HG03354 (cell line): ENCODE measurements at regions not wholly inside any gene's neighbourhood (a gene's known extent, or its start where the extent isn't known, plus 50 kb on each side); places are given as distances from the start of the nearest gene placed in this dataset.

Experiments
- ATAC-seq: cut with Tn5 transposase; IDR thresholded peaks from one replicate; pipeline ENCODE4 v1.9.1; 2021; ENCODE audit warnings: mild to moderate bottlenecking; ENCODE audit not compliant: unreplicated experiment, poor library complexity, severe bottlenecking

DNA sequence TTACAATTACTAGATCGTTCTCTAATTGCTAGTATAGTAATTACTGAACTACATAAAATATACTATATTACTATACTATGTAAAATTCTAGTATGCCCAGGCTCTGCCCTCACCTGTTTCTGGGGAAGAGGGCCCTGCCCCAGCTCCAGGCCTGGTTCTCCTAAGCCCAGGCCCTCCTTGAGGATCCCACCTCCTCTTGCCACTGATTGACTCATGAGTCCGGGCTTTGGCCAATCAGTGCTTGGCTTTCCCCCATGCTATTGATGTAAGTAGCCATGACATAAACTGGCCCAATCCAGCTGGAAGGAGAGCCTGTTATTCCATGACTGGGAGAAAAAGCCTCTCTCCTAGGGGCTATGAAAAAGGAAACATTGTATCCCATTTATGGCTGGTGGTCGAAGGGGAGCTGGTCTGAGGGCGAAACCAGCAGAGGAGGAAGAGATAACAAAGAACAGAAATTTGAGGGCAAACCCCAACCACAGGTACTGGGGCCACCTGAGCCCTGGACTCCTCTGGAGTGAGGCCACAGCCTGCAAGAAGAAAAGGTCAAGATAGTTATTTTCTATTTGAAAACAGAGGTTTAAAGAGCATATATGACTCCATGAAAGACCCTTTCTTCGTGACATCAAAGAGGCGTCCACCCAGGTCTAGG lies 129.3 kb upstream of the CD93 start:
- no peak for ATAC-seq

DNA sequence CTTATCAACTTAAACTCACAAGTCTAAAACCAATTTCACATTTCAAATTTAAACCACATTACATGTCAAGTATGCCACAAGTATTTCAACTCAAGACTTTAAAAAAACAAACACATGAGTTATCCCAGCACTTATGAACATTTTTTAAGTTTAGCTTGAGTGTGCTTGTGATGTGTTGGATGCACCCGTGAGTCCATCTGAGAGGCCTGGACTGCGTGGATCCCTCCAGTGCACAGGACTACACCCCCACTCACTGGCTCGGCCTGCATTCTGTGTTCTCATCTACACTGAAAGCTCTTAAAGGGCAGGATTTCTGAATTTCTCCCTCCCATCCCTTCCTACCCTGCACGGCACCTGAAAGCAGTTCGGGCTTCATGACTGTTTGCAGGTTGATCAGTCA lies 128.8 kb upstream of the CD93 start:
- no peak for ATAC-seq

DNA sequence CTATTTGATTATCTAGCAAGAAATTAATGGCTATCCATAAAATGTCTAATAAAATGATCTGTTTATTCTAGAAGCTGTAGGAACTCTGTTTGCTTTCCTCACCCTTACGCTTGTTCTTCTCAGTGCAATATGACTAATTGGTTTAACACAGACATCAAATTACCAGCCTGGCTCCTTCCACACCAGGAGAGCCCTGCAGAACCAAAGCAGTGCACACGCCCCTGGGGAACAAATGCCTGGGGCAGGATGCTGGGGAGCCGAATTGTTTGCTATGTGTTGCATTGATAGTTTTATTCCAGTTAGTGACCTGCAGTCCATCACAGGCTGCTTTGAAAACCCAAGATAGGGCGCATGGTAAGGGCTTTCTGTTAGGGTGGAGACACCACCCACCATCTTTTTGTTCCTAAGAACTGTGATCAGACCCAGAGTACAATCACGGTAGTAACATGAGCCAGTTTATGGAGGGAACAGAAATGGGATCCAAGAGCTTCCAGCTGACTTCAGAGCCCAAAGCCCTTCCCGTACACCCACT lies 126.4 kb upstream of the CD93 start:
- no peak for ATAC-seq

DNA sequence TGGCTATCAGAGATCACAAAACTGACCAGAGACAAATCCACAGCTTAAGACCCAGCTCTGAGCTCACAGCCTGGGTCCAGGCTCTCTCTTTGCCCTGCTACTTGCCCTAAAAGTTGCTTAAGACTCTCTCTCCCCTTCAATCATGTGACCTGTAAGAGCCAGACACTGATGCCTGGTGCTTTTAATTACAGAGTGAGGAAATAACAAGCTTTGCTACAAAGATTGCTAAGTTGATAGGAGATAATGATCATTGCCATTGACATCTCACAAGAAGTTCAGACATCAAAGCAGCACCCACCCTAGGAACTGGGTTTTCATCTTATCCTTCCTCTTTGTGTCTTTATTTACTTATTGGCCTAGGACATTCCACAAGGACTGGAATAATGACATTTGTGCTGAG lies 125.9 kb upstream of the CD93 start:
- no peak for ATAC-seq

DNA sequence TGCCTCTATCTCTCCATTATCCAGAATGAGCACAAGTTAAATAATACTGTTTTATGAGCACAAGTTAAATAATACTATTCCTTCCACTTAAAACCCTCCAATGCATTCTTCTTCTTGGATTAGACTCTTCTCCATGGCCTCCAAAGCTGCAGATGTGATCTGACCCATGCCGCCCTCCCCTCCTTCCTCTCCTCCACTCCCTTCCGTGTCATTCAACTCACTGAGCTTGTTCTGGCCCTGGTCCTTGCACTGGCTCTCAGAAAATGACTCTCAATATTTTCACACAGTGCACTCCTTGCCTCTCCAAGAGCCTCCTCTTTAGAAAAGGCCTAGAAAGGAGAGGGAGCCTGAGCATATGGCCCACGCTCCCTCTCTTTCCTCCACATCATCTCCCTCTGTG lies 125.0 kb upstream of the CD93 start:
- no peak for ATAC-seq

DNA sequence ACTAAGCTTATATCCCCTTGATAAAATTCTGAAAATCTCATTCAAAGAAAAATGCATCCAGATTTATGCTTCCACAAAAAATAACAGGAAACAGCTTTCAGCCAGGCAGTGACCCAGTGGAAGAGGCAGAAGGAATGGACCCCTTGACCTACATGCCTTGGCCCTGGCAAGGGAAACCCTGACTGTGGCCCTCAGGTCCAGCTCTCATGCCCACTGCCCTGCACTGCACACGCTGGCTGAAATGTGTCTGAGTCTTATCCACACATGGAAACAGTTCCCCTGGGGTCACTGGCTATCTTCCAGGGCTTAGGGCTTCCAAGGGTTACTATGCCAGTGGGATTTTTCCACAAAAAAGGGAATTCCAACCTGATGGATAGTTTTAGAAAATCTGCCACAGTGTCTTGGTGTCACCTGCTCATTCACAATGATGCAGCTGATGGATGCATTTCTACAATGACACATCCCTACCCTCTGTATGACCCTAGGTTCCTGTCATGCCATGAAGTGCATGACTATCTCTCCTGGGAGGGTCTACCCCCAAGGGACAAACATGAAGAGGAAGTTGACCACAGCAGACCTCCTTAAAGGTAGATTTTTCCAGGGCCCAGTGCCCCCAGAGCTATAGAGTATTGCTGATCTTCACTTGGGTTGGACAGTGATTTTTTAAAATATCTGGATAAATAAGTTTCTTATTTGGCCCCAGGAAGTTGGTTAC lies 121.9 kb upstream of the CD93 start:
- ATAC-seq: no peak

DNA sequence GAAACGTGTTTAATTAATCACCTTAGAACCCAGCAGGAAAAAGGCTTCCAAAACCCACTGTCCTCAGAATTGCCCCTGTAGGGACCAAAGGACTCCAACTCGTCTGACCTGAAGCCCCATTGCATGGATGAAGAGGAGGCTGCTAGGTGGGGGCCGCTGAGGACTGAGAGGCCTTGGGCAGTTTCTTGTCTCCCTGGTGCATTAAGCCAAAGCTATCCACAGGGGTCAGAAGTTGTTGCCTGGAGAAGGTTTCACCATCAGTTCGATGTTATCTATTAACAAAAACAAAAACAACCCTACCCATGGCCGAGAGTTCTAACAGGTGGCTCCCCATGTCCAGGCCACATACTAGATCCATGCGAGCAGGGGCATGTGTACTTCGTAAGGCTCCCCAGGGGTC lies 120.9 kb upstream of the CD93 start:
- no peak for ATAC-seq

DNA sequence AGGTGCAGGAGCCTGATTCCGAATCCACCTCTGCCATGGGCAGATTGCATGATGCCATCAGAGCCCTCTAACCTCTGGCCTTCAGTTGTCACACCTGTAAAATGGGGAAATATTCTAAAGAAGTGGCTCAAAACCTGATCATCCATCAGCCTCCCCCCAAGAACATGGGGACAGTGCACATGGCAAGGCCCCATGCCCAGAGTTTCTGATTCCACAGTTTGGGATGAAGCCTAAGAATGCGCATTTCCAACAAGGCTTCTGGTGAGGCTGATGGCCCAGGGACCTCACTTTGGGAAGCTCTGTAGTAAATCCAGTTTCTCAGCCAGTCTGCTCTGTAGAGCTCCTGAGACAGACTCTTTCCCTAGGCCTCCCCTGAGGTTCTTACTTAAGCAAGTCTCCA lies 119.9 kb upstream of the CD93 start:
- ATAC-seq: no peak

DNA sequence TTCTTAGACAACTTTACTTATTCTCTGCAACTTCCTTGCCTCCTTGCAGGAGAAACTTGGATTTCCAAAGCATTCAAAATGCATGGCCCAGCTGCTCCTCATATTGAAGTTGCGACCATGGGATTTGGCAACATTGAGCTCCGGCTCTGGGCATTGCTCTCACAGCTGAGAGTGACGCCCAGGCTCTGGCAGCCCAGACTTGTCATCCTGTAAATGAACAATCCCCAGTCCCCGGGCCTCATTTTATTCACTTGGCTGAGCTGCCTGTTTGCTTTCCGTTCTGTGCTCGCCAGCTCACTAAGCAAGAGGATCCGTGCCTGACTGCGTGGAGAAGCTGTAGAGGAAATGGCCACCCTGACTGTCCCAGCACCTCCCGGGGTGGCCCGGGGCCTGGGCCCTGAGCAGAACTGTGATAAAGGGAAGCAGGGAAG lies 119.5 kb upstream of the CD93 start:
- ATAC-seq: no peak

DNA sequence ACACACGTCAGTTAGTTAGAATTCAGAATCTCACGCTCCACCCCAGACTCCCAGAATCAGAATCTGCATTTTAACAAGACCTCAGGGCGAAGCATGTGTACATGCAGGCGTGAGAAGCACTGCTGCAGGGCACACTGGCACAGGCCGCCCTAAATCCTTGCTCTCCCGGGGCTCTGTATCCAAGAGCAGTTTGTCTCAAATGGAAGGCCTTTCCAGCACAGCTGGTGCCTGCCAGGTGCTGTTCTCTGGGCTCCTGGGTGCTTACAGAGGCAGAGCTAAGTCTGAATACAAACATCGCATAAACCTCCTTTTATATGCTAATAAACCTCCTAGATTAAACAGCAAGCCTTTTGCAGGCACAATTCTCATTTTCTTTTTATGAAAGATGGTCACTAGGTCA lies 119.1 kb upstream of the CD93 start:
- ATAC-seq: no peak

DNA sequence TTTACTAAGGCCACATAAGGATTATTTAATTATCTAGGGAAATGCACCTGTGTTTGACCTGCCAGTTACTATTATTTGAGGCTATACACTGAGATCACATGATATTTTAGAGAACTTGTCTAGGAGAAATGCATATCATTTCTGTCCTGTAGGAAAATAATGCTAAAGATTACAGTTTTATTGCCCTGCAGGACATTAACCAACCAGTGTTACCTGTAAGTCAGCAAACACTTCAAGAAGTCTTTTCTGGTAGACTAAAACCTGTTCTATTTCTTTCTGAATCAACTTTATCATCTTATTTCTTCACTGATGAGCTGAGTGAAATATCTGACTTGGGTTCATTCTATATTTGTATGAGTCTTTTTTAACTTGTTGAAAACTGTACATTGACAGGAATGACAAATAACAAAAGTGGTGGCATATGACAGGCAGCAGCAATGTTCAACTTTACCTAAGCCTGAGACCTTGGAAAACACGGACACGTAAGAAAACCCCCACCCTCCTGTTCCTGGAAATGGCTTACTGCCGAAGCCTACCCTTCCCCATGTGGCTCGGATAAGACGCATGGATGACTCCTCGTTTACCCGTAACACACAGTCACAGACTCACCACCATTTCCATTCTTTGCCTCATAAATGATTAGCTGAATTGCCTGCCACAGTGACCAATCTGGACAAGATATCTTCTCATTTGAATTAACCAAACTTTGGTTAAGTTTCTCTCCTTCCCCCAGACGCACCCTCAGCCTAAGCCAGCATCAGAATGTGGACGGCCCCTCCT lies 118.0 kb upstream of the CD93 start:
- ATAC-seq: no peak

DNA sequence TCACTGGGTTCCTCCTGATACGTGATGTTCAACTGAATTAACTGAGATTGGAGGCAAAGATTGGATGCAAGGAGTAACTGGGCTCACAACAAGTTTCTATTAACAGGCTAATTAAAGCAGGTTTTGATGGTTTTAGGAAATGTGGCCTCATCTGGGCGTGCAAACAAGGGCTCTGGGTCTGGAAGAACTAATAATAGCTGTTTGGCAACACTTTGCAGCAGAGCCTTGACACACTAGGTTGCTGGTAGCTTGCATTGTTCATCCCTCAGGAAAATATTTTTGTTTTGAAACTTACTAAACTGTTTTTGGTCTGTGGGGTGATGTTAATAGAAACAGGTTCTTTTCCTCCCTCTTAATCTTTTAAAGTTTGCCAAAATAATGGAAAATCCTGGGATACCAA lies 117.2 kb upstream of the CD93 start:
- no peak for ATAC-seq

DNA sequence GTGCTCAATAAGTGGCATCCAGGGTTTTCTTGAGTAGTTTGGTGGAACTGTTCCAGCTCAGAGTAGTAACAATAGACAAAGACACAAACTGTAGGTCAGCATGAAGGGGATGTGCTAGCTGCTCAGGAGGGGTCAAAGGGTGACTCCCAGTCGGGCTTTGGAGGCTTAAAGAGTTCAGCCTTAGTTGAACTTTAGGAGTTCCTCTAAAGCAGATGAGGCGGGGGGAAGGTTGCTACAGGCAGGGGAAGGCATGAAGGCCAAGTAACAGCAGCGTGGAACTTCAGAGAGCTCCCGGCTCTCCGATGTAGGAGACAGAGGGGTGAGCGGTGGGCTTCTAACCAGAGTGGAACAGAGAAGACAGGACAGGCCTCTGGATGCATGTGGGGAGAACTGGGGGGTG lies 115.5 kb upstream of the CD93 start:
- no peak for ATAC-seq

DNA sequence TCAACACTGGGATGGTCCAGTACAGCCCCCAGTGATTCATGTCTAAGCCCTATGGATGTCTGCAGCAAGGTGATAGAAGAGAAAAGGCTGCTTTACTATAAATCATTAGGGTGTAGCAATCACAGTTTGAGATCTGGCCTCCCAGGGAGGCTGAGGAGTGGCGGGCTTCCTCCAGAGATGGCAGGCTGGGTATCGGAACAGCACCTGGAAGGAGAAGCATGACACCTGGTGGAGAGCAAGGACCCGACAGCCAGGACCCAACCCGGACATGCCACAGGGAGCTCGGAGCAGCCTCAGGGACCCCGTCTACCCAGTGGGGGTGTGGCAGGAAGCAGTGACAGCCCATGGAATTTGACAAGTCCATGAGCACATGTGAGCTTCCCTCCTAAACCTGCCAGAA lies 114.8 kb upstream of the CD93 start:
- no peak for ATAC-seq

DNA sequence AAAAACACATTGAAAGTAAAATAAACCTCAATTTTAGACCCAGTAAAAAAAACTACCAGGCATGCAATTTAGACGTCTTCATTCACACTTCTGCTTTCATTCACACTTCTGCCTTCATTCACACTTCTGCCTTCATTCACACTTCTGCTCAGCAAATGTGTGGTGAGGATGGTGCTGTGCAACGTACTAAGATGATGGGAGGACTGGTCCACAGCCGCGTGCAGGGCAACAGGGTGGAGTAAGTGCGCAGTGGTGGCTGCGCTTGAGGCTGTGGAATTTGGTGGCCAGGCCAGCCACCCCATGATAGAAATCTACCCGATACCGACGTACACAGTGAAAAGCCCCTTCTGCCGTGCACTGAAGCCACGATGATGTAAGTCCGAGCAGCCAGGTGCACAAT lies 114.3 kb upstream of the CD93 start:
- ATAC-seq: no peak

DNA sequence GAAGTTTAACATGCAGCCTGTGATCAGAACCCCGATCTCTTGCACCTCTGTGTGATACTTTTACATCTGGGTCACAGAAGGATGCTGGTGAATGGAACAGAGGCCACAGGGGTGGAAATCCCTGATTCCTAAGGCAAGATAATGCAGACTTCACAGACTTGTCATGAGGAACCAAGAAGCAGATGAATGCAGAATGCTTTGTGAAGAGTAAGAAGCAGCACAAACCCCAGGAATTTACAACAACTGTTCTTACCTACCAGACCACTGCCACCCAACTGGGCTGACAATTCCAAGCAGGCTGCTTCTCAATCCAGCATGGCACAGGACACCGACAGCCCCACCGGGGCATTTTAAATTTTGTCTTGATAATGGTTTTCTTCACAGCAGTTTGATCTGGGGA lies 113.2 kb upstream of the CD93 start:
- ATAC-seq: no peak

DNA sequence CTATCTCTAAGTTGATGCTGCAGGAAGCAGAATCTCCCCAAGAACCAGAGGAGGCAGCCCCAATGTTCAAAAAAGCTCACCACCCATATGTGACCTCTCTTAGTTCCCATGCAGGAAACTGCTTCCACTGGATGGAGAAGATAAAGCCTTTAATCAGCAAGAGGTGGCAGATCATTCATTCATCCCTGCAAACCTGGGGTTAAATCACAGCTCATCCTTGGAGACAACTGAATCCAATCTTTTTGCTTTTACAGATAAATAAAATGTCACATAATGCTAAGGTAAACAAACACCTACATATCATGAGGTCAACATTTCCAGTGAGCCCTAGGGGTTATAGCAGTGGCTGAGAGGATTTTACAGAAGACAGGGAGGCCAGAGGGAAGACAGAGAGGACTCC lies 112.7 kb upstream of the CD93 start:
- no peak for ATAC-seq

DNA sequence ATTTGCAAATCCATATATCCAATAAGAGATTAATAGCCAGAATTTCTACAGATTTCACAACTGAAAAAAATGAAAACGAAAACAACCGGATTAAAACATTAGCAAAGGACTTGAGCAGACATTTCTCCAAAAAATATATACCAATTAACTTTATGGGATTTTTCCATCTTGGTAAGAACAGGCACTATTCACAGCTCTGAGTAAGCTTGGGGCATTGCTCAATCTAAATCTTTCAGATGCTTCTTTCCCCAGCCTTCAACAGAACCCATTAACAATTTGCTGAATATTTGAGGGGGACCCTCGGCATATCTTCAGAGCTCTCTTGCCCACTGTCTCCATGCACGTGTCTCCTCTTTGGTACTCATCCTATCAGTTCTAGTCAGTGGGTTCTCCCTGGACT lies 111.7 kb upstream of the CD93 start:
- no peak for ATAC-seq

DNA sequence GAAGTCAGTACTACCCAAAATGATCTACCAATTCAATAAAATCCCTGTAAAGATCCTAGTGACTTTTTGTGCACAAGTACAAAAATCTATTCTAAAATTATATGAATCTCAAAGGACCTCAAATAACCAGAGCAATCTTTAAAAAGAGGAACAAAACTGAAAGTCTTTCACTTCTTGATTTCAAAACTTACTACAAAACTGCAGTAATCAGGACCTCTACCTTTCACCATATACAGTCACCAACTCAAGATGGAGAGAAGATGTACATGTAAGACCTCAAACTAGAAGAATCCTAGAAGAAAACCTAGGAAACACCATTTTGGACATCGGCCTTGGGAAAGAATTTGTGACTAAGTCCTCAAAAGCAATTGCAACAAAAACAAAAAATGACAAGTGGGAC lies 109.5 kb upstream of the CD93 start:
- no peak for ATAC-seq

DNA sequence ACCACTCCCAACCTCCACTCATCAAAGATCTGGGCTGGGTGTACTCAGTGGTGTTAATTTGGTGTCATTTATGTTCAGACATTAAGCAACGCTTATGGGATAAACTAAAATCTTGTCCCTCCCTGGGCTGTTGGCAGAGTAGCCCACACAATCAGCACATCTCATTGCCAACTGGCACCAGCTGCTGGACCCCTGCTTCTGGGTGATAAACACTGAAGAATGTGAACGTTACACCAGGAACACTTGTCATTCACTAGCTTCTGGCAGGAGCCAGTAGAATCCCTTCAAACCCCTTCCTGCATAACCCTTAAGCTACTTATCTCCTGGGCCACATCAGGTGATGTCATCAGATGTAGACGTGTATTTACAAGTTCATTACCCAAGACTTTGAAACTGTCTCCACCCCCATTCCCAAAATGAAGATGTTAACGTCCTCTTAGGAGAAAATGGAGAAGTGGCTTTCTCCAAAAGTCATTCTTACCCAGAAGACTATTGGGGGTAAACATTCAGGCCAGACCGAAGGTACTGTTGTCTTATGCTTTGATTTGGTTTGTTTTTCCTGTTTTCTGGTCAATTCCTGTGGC lies 107.8 kb upstream of the CD93 start:
- no peak for ATAC-seq
